ENCODE measurements at regions not wholly inside any gene's neighbourhood (a gene's known extent, or its start where the extent isn't known, plus 50 kb on each side); places are given as distances from the start of the nearest gene placed in this dataset.
A peak's percentile ranks its signal among the peaks of the same experiment; 100 is the strongest.

GRCh38 chr4:140233791-140234696 lies 80.1 kb upstream of the MAML3 start:
- no peak for TF ChIP-seq CTCF (IDR thresholded peaks at IDR 0.05)
- DNase-seq (no peak), ATAC-seq (ENCODE audit: low read depth) (peak; percentile 71)
- H3K4me3 Mint-ChIP-seq: peak overlapping the region; percentile 49
- intact Hi-C loops (cut with micrococcal nuclease): no loop called here
- peaks cover 24% of the 10 kb centered on the region for H3K27me3 Mint-ChIP-seq
- H3K9me3 Mint-ChIP-seq: no peaks in the 10 kb centered on the region
- H3K36me3 Mint-ChIP-seq (ENCODE audit: low read depth): no peaks in the 10 kb centered on the region
- ChIA-PET CTCF (interaction anchor here (1.4 to 2.2 kb wide), 2 partner anchors 17 to 19 kb away, joined by 3 to 11 read pairs; no protein-coding TSS in a partner anchor), POLR2A (interaction anchor here (0.6 to 2.2 kb wide), 8 partner anchors 10 to 542 kb away, joined by 3 to 13 read pairs (median 4); partner anchors contain the start of gene MAML3)
- H3K27ac Mint-ChIP-seq: peak overlapping the region; percentile 76
- peaks cover 37% of the 10 kb centered on the region for H3K4me1 Mint-ChIP-seq

GRCh38 chr4:140229881-140230280 lies 75.9 kb upstream of the MAML3 start:
- ChIA-PET POLR2A (no interaction called here), CTCF (interaction anchor here (1.7 kb wide), 1 partner anchor 24 kb away, joined by 6 read pairs; no protein-coding TSS in a partner anchor)
- DNase-seq: no peak
- Mint-ChIP-seq H3K27ac (no peak overlapping the region), H3K27me3 (peaks cover 13% of the 10 kb centered on the region), H3K9me3 (no peaks in the 10 kb centered on the region), H3K4me1 (peaks cover 15% of the 10 kb centered on the region), H3K4me3 (no peak overlapping the region), H3K36me3 (ENCODE audit: low read depth) (no peaks in the 10 kb centered on the region)
- no peak for TF ChIP-seq CTCF (IDR thresholded peaks at IDR 0.05)
- ATAC-seq (ENCODE audit: low read depth): no peak
- intact Hi-C loops (cut with micrococcal nuclease): no loop called here

DNA sequence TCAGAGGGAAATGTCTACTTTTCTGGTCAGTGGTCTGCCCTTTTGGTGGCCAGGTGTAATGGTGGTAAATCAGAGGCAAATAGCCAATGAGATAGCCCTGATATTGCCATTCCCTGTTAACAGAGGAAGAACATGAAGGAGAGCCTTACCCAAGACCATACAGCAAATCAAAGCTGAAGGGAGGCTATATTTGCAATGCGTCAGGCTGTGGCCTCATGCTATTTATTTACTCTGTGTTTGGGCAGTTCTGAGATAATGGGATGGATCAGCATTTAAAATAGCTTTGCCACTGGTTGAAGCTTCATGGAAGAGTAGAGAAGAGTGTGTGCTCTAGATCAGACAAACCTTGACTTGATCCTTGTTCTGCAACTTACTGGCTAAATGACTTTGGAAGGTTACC lies 73.3 kb upstream of the MAML3 start:
- no peak for TF ChIP-seq CTCF (IDR thresholded peaks at IDR 0.05)
- H3K4me1 Mint-ChIP-seq: no peaks in the 10 kb centered on the region
- CTCF ChIA-PET: no interaction called here
- no peaks in the 10 kb centered on the region for H3K9me3 Mint-ChIP-seq
- intact Hi-C loops (cut with micrococcal nuclease): no loop called here
- no peak overlapping the region for H3K4me3 Mint-ChIP-seq
- H3K27ac Mint-ChIP-seq: no peak overlapping the region
- no peaks in the 10 kb centered on the region for H3K36me3 Mint-ChIP-seq (ENCODE audit: low read depth)
- DNase-seq (no peak), ATAC-seq (ENCODE audit: low read depth) (no peak)
- peaks cover 9% of the 10 kb centered on the region for H3K27me3 Mint-ChIP-seq
- POLR2A ChIA-PET: no interaction called here

DNA sequence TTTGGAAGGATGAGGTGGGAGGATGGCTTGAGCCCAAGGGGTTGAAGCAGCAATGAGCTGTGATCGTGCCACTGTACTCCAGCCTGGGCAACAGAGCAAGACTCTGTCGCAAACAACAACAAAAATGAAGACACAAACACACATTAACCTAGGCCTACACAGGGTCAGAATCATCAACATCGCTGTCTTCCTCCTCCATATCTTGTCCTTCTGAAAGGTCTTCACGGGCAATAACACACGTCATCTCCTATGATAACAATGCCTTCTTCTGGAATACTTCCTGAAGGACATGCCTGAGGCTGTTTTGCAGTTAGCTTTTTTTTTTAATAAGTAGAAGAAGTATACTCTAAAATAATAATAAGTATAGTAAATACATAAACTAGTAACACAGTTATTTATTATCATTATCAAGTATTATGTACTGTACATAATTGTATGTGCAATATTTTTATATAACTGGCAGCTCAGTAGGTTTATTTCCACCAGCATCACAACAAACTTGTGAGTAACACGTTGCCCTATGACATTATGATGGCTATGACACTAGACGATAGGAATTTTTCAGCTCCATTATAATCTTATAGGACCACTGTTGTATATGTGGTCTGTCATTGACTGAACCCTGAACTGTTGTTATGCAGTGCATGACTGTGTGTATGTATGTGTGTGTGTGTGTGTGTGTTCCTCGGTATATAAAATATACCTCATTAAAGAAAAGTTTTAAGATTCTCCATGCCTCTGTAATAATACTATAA lies 69.2 kb upstream of the MAML3 start:
- no peak overlapping the region for H3K4me3 Mint-ChIP-seq
- no peak for TF ChIP-seq CTCF (IDR thresholded peaks at IDR 0.05)
- no peaks in the 10 kb centered on the region for H3K36me3 Mint-ChIP-seq (ENCODE audit: low read depth)
- ATAC-seq (ENCODE audit: low read depth): no peak
- POLR2A ChIA-PET: no interaction called here
- peaks cover 3% of the 10 kb centered on the region for H3K27me3 Mint-ChIP-seq
- intact Hi-C loops (cut with micrococcal nuclease): no loop called here
- H3K9me3 Mint-ChIP-seq: no peaks in the 10 kb centered on the region
- CTCF ChIA-PET: interaction anchor here (0.6 to 1.4 kb wide), 2 partner anchors 30 to 127 kb away, joined by 3 to 6 read pairs; no protein-coding TSS in a partner anchor
- no peaks in the 10 kb centered on the region for H3K4me1 Mint-ChIP-seq
- no peak overlapping the region for H3K27ac Mint-ChIP-seq
- no peak for DNase-seq

DNA sequence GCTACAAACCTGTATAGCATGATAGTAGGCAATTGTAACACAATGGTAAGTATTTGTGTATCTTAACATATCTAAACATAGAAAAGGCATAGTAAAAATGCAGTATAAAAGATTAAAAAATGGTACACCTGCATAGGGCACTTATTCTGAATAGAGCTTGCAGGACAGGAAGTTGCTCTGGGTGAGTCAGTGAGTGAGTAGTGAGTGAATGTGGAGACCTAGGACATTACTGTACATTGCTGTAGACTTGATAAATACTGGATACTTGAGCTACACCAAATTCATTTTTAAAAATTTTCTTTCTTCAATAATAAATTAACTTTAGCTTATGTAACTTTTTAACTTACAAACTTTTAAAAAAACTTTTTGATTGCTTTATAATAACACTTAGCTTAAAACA lies 68.2 kb upstream of the MAML3 start:
- no peak for TF ChIP-seq CTCF (IDR thresholded peaks at IDR 0.05)
- Mint-ChIP-seq H3K9me3 (no peaks in the 10 kb centered on the region), H3K27me3 (peaks cover 3% of the 10 kb centered on the region), H3K27ac (no peak overlapping the region), H3K4me3 (no peak overlapping the region), H3K36me3 (ENCODE audit: low read depth) (no peaks in the 10 kb centered on the region), H3K4me1 (no peaks in the 10 kb centered on the region)
- ATAC-seq (ENCODE audit: low read depth) (no peak), DNase-seq (no peak)
- ChIA-PET CTCF (interaction anchor here (1.4 kb wide), 1 partner anchor 31 kb away, joined by 6 read pairs; no protein-coding TSS in a partner anchor), POLR2A (no interaction called here)
- intact Hi-C loops (cut with micrococcal nuclease): no loop called here

All from activated B cell treated with CpG ODN at 0.5 μM for 24 hours (primary cell).